CD14-positive monocyte (primary cell): ENCODE measurements at regions not wholly inside any gene's neighbourhood (a gene's known extent, or its start where the extent isn't known, plus 50 kb on each side); places are given as distances from the start of the nearest gene placed in this dataset.

Experiments used
- DNase-seq, 3 donors: peaks; one replicate each; pipeline ENCODE4 v3.0.0-alpha.2; 2011 to 2022
- H2AFZ ChIP-seq: 2 replicates; pipeline ENCODE4 v1.6.0; 2012; ENCODE audit warnings: mild to moderate bottlenecking, low read depth, low read length, inconsistent platforms; ENCODE audit not compliant: insufficient read depth, poor library complexity, severe bottlenecking
- H3K27ac ChIP-seq, 2 donors: 1 replicate in 1 of 2; 2 replicates in 1 of 2; pipeline ENCODE4 v1.5.1; 2012 to 2013; ENCODE audit warnings: low read length in 2 of 2, control low read depth in 1 of 2, inconsistent platforms in 1 of 2, low read depth in 1 of 2, mild to moderate bottlenecking in 1 of 2
- H3K27me3 ChIP-seq, 2 donors: one replicate each; pipeline versions ENCODE4 v1.6.0 to v1.6.1; 2011 to 2013; ENCODE audit warnings: low read length in 2 of 2; ENCODE audit not compliant: control insufficient read depth in 2 of 2, insufficient read depth in 2 of 2
- H3K36me3 ChIP-seq, 2 donors: replicated peaks in 1 of 2; 1 replicate in 1 of 2; 2 replicates in 1 of 2; pipeline versions ENCODE4 v1.5.1 to v1.6.1; 2012 to 2013; ENCODE audit warnings: low read length in 2 of 2, control low read depth in 1 of 2, inconsistent platforms in 1 of 2, mild to moderate bottlenecking in 1 of 2; ENCODE audit not compliant: insufficient read depth in 2 of 2, control insufficient read depth in 1 of 2
- H3K4me1 ChIP-seq, 2 donors: 1 replicate in 1 of 2; 2 replicates in 1 of 2; pipeline versions ENCODE4 v1.5.1 to v1.6.1; 2012 to 2013; ENCODE audit warnings: low read length in 2 of 2, control low read depth in 1 of 2, inconsistent platforms in 1 of 2, mild to moderate bottlenecking in 1 of 2, moderate library complexity in 1 of 2; ENCODE audit not compliant: insufficient read depth in 2 of 2, control insufficient read depth in 1 of 2
- H3K4me2 ChIP-seq: replicated peaks from 2 replicates; pipeline ENCODE3; 2012; ENCODE audit warnings: low read length, moderate library complexity, mild to moderate bottlenecking; ENCODE audit not compliant: poor library complexity, severe bottlenecking; ENCODE audit errors: extremely low read depth
- H3K4me3 ChIP-seq, 3 experiments: fragments of 200-600 bp in 1 of 3; sonication (generic) in 1 of 3; replicated peaks in 1 of 3; 1 replicate in 2 of 3; 2 replicates in 1 of 3; pipeline ENCODE4 v1.5.1; 2011 to 2013; ENCODE audit warnings: low read length in 3 of 3, mild to moderate bottlenecking in 3 of 3, control low read depth in 2 of 3, low read depth in 2 of 3, inconsistent platforms in 1 of 3, moderate library complexity in 1 of 3
- H3K79me2 ChIP-seq: 2 replicates; pipeline ENCODE4 v1.6.0; 2012; ENCODE audit warnings: mild to moderate bottlenecking, control low read depth, inconsistent platforms, low read length, moderate library complexity; ENCODE audit not compliant: insufficient read depth
- H3K9ac ChIP-seq: 2 replicates; pipeline ENCODE4 v1.6.0; 2017; ENCODE audit warnings: low read length, mild to moderate bottlenecking; ENCODE audit not compliant: insufficient read depth, poor library complexity, severe bottlenecking
- H3K9me3 ChIP-seq, 2 donors: replicated peaks in 1 of 2; 1 replicate in 1 of 2; 2 replicates in 1 of 2; pipeline versions ENCODE4 v1.5.1 to v1.6.1; 2012 to 2013; ENCODE audit warnings: low read length in 2 of 2, control low read depth in 1 of 2; ENCODE audit not compliant: control insufficient read depth in 1 of 2, insufficient read depth in 1 of 2
- H4K20me1 ChIP-seq: 2 replicates; pipeline ENCODE4 v1.6.0; 2012; ENCODE audit warnings: mild to moderate bottlenecking, low read length, control low read depth, moderate library complexity; ENCODE audit not compliant: insufficient read depth
- H3K27ac Mint-ChIP-seq, 7 donors: one replicate each; pipeline ENCODE4 v1.8.0; 2020; ENCODE audit warnings: mild to moderate bottlenecking in 7 of 7, mixed read lengths in 7 of 7, moderate library complexity in 6 of 7, inconsistent platforms in 2 of 7
- H3K27me3 Mint-ChIP-seq, 3 donors: one replicate each; pipeline ENCODE4 v1.8.0; 2021 to 2022; ENCODE audit warnings: low read depth in 3 of 3, mild to moderate bottlenecking in 3 of 3, mixed read lengths in 3 of 3, moderate library complexity in 3 of 3, inconsistent platforms in 1 of 3
- H3K36me3 Mint-ChIP-seq, 2 donors: one replicate each; pipeline ENCODE4 v1.8.0; 2020; ENCODE audit warnings: mixed read lengths in 2 of 2, inconsistent platforms in 1 of 2, mild to moderate bottlenecking in 1 of 2
- H3K4me1 Mint-ChIP-seq: one replicate; pipeline ENCODE4 v1.8.0; 2020; ENCODE audit warnings: mild to moderate bottlenecking, mixed read lengths
- H3K4me3 Mint-ChIP-seq, 2 donors: one replicate each; pipeline ENCODE4 v1.8.0; 2020; ENCODE audit warnings: mild to moderate bottlenecking in 2 of 2, mixed read lengths in 2 of 2, moderate library complexity in 1 of 2
- H3K9me3 Mint-ChIP-seq, 7 donors: one replicate each; pipeline ENCODE4 v1.8.0; 2020 to 2022; ENCODE audit warnings: mixed read lengths in 7 of 7, mild to moderate bottlenecking in 6 of 7, moderate library complexity in 6 of 7, inconsistent platforms in 2 of 7
- CTCF ChIP-seq: fragments of 200-600 bp; IDR thresholded peaks from one replicate; pipeline ENCODE4 v1.8.0; 2022; ENCODE audit warnings: antibody characterized with exemption, mild to moderate bottlenecking
- WGBS: methylation state at CpG from one replicate; pipeline ENCODE4 v1.1.5; 2013; ENCODE audit warnings: missing lambda C conversion rate; ENCODE audit not compliant: insufficient coverage; 5-methylcytosine and 5-hydroxymethylcytosine counted together
- intact Hi-C, 2 donors: fragments of 100-400 bp; cut with micrococcal nuclease; formaldehyde crosslinking; loops; one replicate each; pipeline versions ENCODE4 v1.15.0 to v1.15.1; 2023

GRCh38 chr7:124432009-124432578 lies 333.5 kb downstream of the GPR37 start:
- no CpG with 5 or more reads among the region's 5 CpGs for WGBS
- H3K27ac Mint-ChIP-seq, result no peak overlapping the region
- H3K27me3 Mint-ChIP-seq, result no peaks in the 10 kb centered on the region
- Histone ChIP-seq H3K9ac (no peak overlapping the region), H3K36me3 (no peaks in the 10 kb centered on the region), H4K20me1 (no peaks in the 10 kb centered on the region), H2AFZ (no peak overlapping the region), H3K27me3 (no peaks in the 10 kb centered on the region), H3K4me2 (no peak overlapping the region), H3K9me3 (no peaks in the 10 kb centered on the region), H3K79me2 (no peaks in the 10 kb centered on the region), H3K4me3 (no peak overlapping the region), H3K27ac (no peak overlapping the region), H3K4me1 (no peaks in the 10 kb centered on the region)
- no peaks in the 10 kb centered on the region for H3K36me3 Mint-ChIP-seq
- DNase-seq, result no peak
- H3K9me3 Mint-ChIP-seq, result peaks cover 0 to 2% (median 0%) of the 10 kb centered on the region in 7 donors
- no peak for TF ChIP-seq CTCF
- H3K4me1 Mint-ChIP-seq, result no peaks in the 10 kb centered on the region
- intact Hi-C loops, result no loop called here
- no peak overlapping the region for H3K4me3 Mint-ChIP-seq

GRCh38 chr7:124429923-124430322 lies 335.7 kb downstream of the GPR37 start:
- no peaks in the 10 kb centered on the region for H3K36me3 Mint-ChIP-seq
- no peaks in the 10 kb centered on the region for H3K36me3 ChIP-seq
- H3K4me3 Mint-ChIP-seq, result no peak overlapping the region
- no peak overlapping the region for H3K27ac ChIP-seq
- H3K4me1 ChIP-seq, result no peaks in the 10 kb centered on the region
- H3K4me1 Mint-ChIP-seq, result no peaks in the 10 kb centered on the region
- H4K20me1 ChIP-seq, result no peaks in the 10 kb centered on the region
- no peak overlapping the region for H3K4me3 ChIP-seq
- H3K27ac Mint-ChIP-seq, result no peak overlapping the region
- TF ChIP-seq CTCF, result no peak
- no peak overlapping the region for H2AFZ ChIP-seq
- H3K4me2 ChIP-seq, result no peak overlapping the region
- intact Hi-C loops, result no loop called here
- no peaks in the 10 kb centered on the region for H3K27me3 ChIP-seq
- DNase-seq, result no peak
- no CpG with 5 or more reads among the region's 4 CpGs for WGBS
- H3K9me3 ChIP-seq, result no peaks in the 10 kb centered on the region
- H3K9ac ChIP-seq, result no peak overlapping the region
- H3K9me3 Mint-ChIP-seq, result peaks cover 0 to 2% (median 0%) of the 10 kb centered on the region in 7 donors
- peaks cover 0 to under 1% (median 0%) of the 10 kb centered on the region in 3 donors for H3K27me3 Mint-ChIP-seq
- no peaks in the 10 kb centered on the region for H3K79me2 ChIP-seq
